Tibial artery (tissue), 4 donors: ENCODE measurements at regions not wholly inside any gene's neighbourhood (a gene's known extent, or its start where the extent isn't known, plus 50 kb on each side); places are given as distances from the start of the nearest gene placed in this dataset.
"Not testable (repeated sequence)": the region's sequence is repeated elsewhere in the genome, so short reads cannot be mapped to it uniquely, and the experiment has no call there.

Source experiments
- DNase-seq, 2 donors: peaks; one replicate each; pipeline ENCODE4 v3.0.0-alpha.2; 2019
- H3K27ac ChIP-seq, 2 donors: fragments of 200-600 bp; sonication (generic) in 1 of 2; 1 replicate in 1 of 2; 2 replicates in 1 of 2; pipeline ENCODE4 v1.5.1; 2018 to 2019; ENCODE audit warnings: mild to moderate bottlenecking in 1 of 2
- H3K27me3 ChIP-seq, 2 donors: fragments of 200-600 bp; sonication (generic) in 1 of 2; one replicate each; pipeline versions ENCODE4 v1.5.1 to v1.6.0; 2016 to 2019
- H3K36me3 ChIP-seq, 3 donors: fragments of 200-600 bp; sonication (generic) in 2 of 3; one replicate each; pipeline ENCODE4 v1.5.1; 2016 to 2019; ENCODE audit warnings: mild to moderate bottlenecking in 2 of 3
- H3K4me1 ChIP-seq, 4 donors: fragments of 200-600 bp; sonication (generic) in 2 of 4; 1 replicate in 3 of 4; 2 replicates in 1 of 4; pipeline ENCODE4 v1.5.1; 2016 to 2019
- H3K4me3 ChIP-seq, 2 donors: fragments of 200-600 bp; sonication (generic) in 1 of 2; 1 replicate in 1 of 2; 2 replicates in 1 of 2; pipeline ENCODE4 v1.5.1; 2018 to 2019; ENCODE audit warnings: mild to moderate bottlenecking in 2 of 2
- H3K9me3 ChIP-seq, 3 donors: fragments of 200-600 bp; sonication (generic) in 1 of 3; one replicate each; pipeline ENCODE4 v1.5.1; 2016 to 2019
- CTCF ChIP-seq, 2 experiments: fragments of 200-600 bp in 1 of 2; fragments of 450-650 bp in 1 of 2; IDR thresholded peaks; one replicate each; pipeline ENCODE4 v1.5.1; 2017 to 2019; ENCODE audit warnings: antibody characterized with exemption in 2 of 2, mild to moderate bottlenecking in 1 of 2, moderate library complexity in 1 of 2
- intact Hi-C: fragments of 100-400 bp; cut with DNase I; formaldehyde crosslinking; loops from one replicate; pipeline ENCODE4 v1.15.0; 2023; ENCODE audit warnings: low total_unique reads

- H3K27me3 ChIP-seq, result no peaks in the 10 kb centered on the region
- no peak for DNase-seq
- no peak overlapping the region for H3K27ac ChIP-seq
- no peak for TF ChIP-seq CTCF (IDR thresholded peaks at IDR 0.05)
- H3K36me3 ChIP-seq, result no peaks in the 10 kb centered on the region
- H3K9me3 ChIP-seq, result no peaks in the 10 kb centered on the region
- no peaks in the 10 kb centered on the region for H3K4me1 ChIP-seq
- H3K4me3 ChIP-seq, result no peak overlapping the region
- intact Hi-C loops, result no loop called here
Measured at GRCh38 chr1:163580926-163581325, 259.2 kb downstream of the NUF2 start.

GRCh38 chr1:163583661-163584181 is 262.0 kb downstream of the NUF2 start:
- intact Hi-C loops, result no loop called here
- no peaks in the 10 kb centered on the region for H3K36me3 ChIP-seq

DNA sequence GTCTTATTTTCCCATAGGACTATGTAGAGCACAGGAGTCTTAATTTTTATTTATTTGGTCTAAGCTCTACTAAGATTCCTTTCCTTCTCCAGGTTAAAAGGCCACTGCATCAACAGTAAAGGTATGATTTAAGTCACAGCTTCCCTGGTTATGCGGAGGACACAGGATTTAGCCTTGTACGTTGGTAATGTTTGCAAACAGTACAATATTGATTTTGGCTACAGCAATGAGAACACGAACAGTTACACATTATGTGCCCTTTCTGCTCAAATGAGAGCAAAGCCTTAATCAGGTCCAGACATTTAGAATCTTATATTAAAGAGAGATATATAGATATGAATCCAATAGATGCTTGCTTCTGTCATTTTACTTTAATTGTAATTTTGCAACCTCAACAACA is 264.0 kb downstream of the NUF2 start:
- H3K4me3 ChIP-seq, result no peak overlapping the region
- no peaks in the 10 kb centered on the region for H3K9me3 ChIP-seq
- H3K36me3 ChIP-seq, result no peaks in the 10 kb centered on the region
- TF ChIP-seq CTCF (IDR thresholded peaks at IDR 0.05), result no peak
- no peak overlapping the region for H3K27ac ChIP-seq
- intact Hi-C loops, result no loop called here
- no peaks in the 10 kb centered on the region for H3K4me1 ChIP-seq
- no peak for DNase-seq
- no peaks in the 10 kb centered on the region for H3K27me3 ChIP-seq

More at GRCh38 chr1:163583661-163584181, 262.0 kb downstream of the NUF2 start:
- Histone ChIP-seq H3K4me1 (no peaks in the 10 kb centered on the region), H3K27ac (no peak overlapping the region), H3K27me3 (no peaks in the 10 kb centered on the region), H3K9me3 (no peaks in the 10 kb centered on the region), H3K4me3 (no peak overlapping the region)
- no peak for DNase-seq
- TF ChIP-seq CTCF (IDR thresholded peaks at IDR 0.05), result no peak

DNA sequence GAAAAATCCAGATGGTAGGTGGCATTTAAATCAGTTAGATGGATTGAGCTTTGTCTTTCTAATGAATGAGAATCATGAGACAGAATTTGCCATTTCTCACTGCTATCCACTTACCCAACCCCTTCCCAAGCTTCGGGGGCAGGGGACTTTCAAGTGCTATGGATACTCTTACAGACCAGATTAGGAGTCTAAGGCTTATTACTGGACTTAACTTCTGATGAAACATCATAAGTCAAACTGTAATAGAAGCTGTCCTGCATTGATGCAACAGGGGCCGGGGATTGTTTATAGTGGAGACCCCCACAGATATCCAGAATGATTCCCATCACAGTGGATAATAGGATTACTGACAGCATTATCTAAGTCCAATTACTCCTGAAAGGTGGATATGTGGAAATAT is 267.0 kb downstream of the NUF2 start:
- Histone ChIP-seq H3K4me1 (no peaks in the 10 kb centered on the region), H3K9me3 (no peaks in the 10 kb centered on the region), H3K27me3 (no peaks in the 10 kb centered on the region), H3K27ac (no peak overlapping the region), H3K4me3 (no peak overlapping the region), H3K36me3 (no peaks in the 10 kb centered on the region)
- no peak for DNase-seq
- no peak for TF ChIP-seq CTCF (IDR thresholded peaks at IDR 0.05)
- intact Hi-C loops, result no loop called here

DNA sequence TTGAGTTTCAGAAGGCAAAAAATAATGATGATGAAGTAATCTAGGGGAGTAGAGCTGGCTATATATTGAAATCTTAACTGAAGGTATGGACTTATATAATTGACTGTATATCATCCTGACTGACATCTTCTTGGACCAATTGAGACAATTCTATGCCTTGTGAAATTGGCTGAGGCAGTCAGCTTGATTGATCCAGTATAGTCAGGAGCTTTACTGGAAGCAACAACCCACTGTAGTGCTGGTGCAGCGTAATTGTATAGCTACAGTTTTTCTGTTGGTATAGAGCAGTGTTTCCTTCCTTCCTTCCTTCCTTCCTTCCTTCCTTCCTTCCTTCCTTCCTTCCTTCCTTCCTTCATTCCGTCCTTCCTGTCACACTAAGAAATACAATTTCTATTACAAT is 268.0 kb downstream of the NUF2 start:
- no peak overlapping the region for H3K27ac ChIP-seq
- no peak for DNase-seq
- H3K27me3 ChIP-seq, result no peaks in the 10 kb centered on the region
- H3K4me1 ChIP-seq, result no peaks in the 10 kb centered on the region
- H3K36me3 ChIP-seq, result no peaks in the 10 kb centered on the region
- H3K9me3 ChIP-seq, result no peaks in the 10 kb centered on the region
- intact Hi-C loops, result no loop called here
- TF ChIP-seq CTCF (IDR thresholded peaks at IDR 0.05), result no peak
- no peak overlapping the region for H3K4me3 ChIP-seq

DNA sequence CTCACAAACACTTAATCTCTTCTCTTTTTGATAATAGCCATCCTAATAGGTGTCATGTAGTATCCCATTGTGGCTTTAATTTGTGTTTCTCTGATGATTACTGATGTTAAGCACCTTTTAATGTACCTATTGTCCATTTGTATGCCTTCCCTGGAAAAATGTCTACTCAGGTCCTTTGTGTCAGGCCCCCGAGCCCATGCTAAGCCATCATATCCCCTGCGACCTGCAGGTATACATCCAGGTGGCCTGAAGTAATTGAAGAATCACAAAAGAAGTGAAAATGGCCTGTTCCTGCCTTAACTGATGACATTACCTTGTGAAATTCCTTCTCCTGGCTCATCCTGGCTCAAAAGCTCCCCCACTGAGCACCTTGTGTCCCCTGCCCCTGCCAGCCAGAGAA is 269.4 kb downstream of the NUF2 start:
- H3K4me1 ChIP-seq, H3K9me3 ChIP-seq, H3K27ac ChIP-seq, H3K4me3 ChIP-seq, H3K27me3 ChIP-seq, DNase-seq, H3K36me3 ChIP-seq, intact Hi-C loops: not testable (repeated sequence)

- DNase-seq, H3K27ac ChIP-seq, H3K4me1 ChIP-seq, H3K36me3 ChIP-seq, H3K4me3 ChIP-seq, intact Hi-C loops, H3K27me3 ChIP-seq, H3K9me3 ChIP-seq: not testable (repeated sequence)
Measured at GRCh38 chr1:163592623-163593022, 270.9 kb downstream of the NUF2 start.

DNA sequence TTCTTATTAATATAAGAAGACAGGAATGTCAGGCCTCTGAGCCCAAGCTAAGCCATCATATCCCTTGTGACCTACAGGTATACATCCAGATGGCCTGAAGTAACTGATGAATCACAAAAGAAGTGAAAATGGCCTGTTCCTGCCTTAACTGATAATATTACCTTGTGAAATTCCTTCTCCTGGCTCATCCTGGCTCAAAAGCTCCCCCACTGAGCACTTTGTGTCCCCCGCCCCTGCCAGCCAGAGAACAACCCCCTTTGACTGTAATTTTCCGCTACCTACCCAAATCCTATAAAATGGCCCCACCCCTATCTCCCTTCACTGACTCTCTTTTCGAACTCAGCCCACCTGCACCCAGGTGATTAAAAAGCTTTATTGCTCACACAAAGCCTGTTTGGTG is 274.4 kb downstream of the NUF2 start:
- H3K27ac ChIP-seq, intact Hi-C loops, H3K36me3 ChIP-seq, DNase-seq, H3K27me3 ChIP-seq, H3K9me3 ChIP-seq, H3K4me1 ChIP-seq, H3K4me3 ChIP-seq: not testable (repeated sequence)
